ENCODE measurements at regions not wholly inside any gene's neighbourhood (a gene's known extent, or its start where the extent isn't known, plus 50 kb on each side); places are given as distances from the start of the nearest gene placed in this dataset.

GRCh38 chr5:92267830-92268229 is 884.7 kb upstream of the ARRDC3 start:
- TF ChIP-seq POLR2AphosphoS5 (IDR thresholded peaks at IDR 0.05; ENCODE audit: low read depth) (no peak), GABPA (IDR thresholded peaks at IDR 0.05; ENCODE audit: low read depth) (no peak)

All from HL-60 (cell line).